HCT116 (cell line): ENCODE measurements at regions not wholly inside any gene's neighbourhood (a gene's known extent, or its start where the extent isn't known, plus 50 kb on each side); places are given as distances from the start of the nearest gene placed in this dataset.

Experiments used
- ATAC-seq: fragments of 200-7000 bp; cut with Tn5 transposase; 2 replicates; pipeline ENCODE4 v1.9.1; 2020; ENCODE audit warnings: mild to moderate bottlenecking, moderate library complexity
- BruUV-seq: library from RNA; stranded (reverse); fragments of 400-500 nt; replicated peaks from 2 replicates; lab custom pipeline; 2021; lab: Mats Ljungman, UMichigan
- CTCF ChIA-PET: fragments of 300-600 bp; sonication (Branson Sonifier 250); formaldehyde crosslinking; loops from one replicate; lab custom pipeline; 2021; ENCODE audit warnings: antibody characterized with exemption; lab: Charles Lee
- POLR2A ChIA-PET: fragments of 300-600, 350-600 bp; sonication (Branson Sonifier 250); formaldehyde crosslinking; loops from one replicate; lab custom pipeline; 2021; ENCODE audit warnings: antibody characterized with exemption; lab: Charles Lee
- RAD21 ChIA-PET, 2 experiments: fragments of 300-600 bp; sonication (Branson Sonifier 250); formaldehyde crosslinking; loops; one replicate each; lab custom pipeline; 2023; ENCODE audit warnings: low total read pairs in 2 of 2; ENCODE audit not compliant: uncharacterized antibody in 2 of 2, unreplicated experiment in 2 of 2, low non-redundant PET in 1 of 2; lab: Charles Lee
- DNase-seq: peaks from one replicate; pipeline ENCODE4 v3.0.0-alpha.2; 2010; ENCODE audit warnings: low read depth, low spot score
- H2AFZ ChIP-seq: fragments of 200-600 bp; shearing (Covaris generic), sonication (generic); 2 replicates; pipeline ENCODE4 v1.6.1; 2017; ENCODE audit warnings: low read depth, mixed run types, mixed read lengths, antibody characterized with exemption, low read length; ENCODE audit not compliant: poor library complexity, severe bottlenecking
- H3K27ac ChIP-seq: 2 replicates; pipeline ENCODE4 v1.5.1; 2012; ENCODE audit warnings: low read depth, low read length
- H3K27me3 ChIP-seq: fragments of 200-600 bp; sonication (generic); 2 replicates; pipeline ENCODE4 v1.6.1; 2016; ENCODE audit warnings: mixed run types, low read length, mixed read lengths; ENCODE audit not compliant: insufficient read depth
- H3K36me3 ChIP-seq, 2 experiments: fragments of 200-500 bp in 1 of 2; fragments of 200-600 bp in 1 of 2; sonication (Bioruptor generic) in 1 of 2; sonication (generic) in 1 of 2; 2 replicates each; pipeline versions ENCODE4 v1.5.1 to v1.6.1; 2014 to 2016; ENCODE audit warnings: low read length in 2 of 2, inconsistent platforms in 1 of 2, mixed read lengths in 1 of 2, mixed run types in 1 of 2; ENCODE audit not compliant: insufficient read depth in 2 of 2, control insufficient read depth in 1 of 2
- H3K4me1 ChIP-seq, 2 experiments: fragments of 200-600 bp in 1 of 2; sonication (generic) in 1 of 2; 2 replicates each; pipeline versions ENCODE4 v1.5.1 to v1.6.1; 2012 to 2017; ENCODE audit warnings: low read length in 2 of 2, inconsistent platforms in 1 of 2, mild to moderate bottlenecking in 1 of 2, mixed read lengths in 1 of 2, mixed run types in 1 of 2, moderate library complexity in 1 of 2; ENCODE audit not compliant: insufficient read depth in 2 of 2, control insufficient read depth in 1 of 2
- H3K4me2 ChIP-seq: fragments of 200-600 bp; sonication (generic); 2 replicates; pipeline ENCODE4 v1.6.1; 2017; ENCODE audit warnings: mixed run types, low read length, mixed read lengths
- H3K4me3 ChIP-seq, 2 experiments: fragments of 200-600 bp in 1 of 2; sonication (generic) in 1 of 2; replicated peaks in 1 of 2; 2 replicates each; pipeline ENCODE4 v1.5.1; 2011 to 2016; ENCODE audit warnings: low read length in 2 of 2, control low read depth in 1 of 2, low read depth in 1 of 2, mild to moderate bottlenecking in 1 of 2, mixed read lengths in 1 of 2, mixed run types in 1 of 2
- H3K79me2 ChIP-seq: fragments of 200-600 bp; sonication (generic); 2 replicates; pipeline ENCODE4 v1.6.1; 2017; ENCODE audit warnings: mild to moderate bottlenecking, mixed run types, low read length, moderate library complexity, mixed read lengths; ENCODE audit not compliant: insufficient read depth
- H3K9ac ChIP-seq: fragments of 200-600 bp; sonication (generic); 2 replicates; pipeline ENCODE4 v1.6.1; 2016; ENCODE audit warnings: low read length, mixed read lengths
- H3K9me2 ChIP-seq: fragments of 200-600 bp; sonication (generic), shearing (Covaris generic); 2 replicates; pipeline ENCODE4 v1.6.1; 2017; ENCODE audit warnings: mixed run types, mild to moderate bottlenecking, moderate library complexity; ENCODE audit not compliant: insufficient read depth
- H3K9me3 ChIP-seq, 2 experiments: fragments of 200-500 bp in 1 of 2; fragments of 200-600 bp in 1 of 2; sonication (Bioruptor generic) in 1 of 2; sonication (generic) in 1 of 2; 2 replicates each; pipeline ENCODE4 v1.6.1; 2014 to 2017; ENCODE audit warnings: low read length in 2 of 2, mixed read lengths in 2 of 2, inconsistent platforms in 1 of 2, low read depth in 1 of 2, mild to moderate bottlenecking in 1 of 2, mixed run types in 1 of 2, moderate library complexity in 1 of 2; ENCODE audit not compliant: control insufficient read depth in 1 of 2, insufficient read depth in 1 of 2
- H4K20me1 ChIP-seq: fragments of 200-600 bp; sonication (generic), shearing (Covaris generic); 2 replicates; pipeline ENCODE4 v1.6.1; 2017; ENCODE audit warnings: mixed run types, mild to moderate bottlenecking, moderate library complexity; ENCODE audit not compliant: insufficient read depth
- ATF3 ChIP-seq: IDR thresholded peaks from 2 replicates; pipeline ENCODE4 v1.6.1; 2012
- CBX3 ChIP-seq: IDR thresholded peaks from 2 replicates; pipeline ENCODE4 v1.6.1; 2012; ENCODE audit warnings: low read depth
- CTCF ChIP-seq, 3 experiments: fragments of 200-600 bp in 1 of 3; sonication (generic) in 1 of 3; IDR thresholded peaks in 2 of 3; conservative IDR thresholded peaks in 1 of 3; 2 replicates each; pipeline ENCODE4 v1.5.1; 2012 to 2017; ENCODE audit warnings: low read depth in 2 of 3, low read length in 2 of 3, antibody characterized with exemption in 1 of 3, borderline replicate concordance in 1 of 3, control low read depth in 1 of 3, mild to moderate bottlenecking in 1 of 3, mixed read lengths in 1 of 3, mixed run types in 1 of 3, moderate library complexity in 1 of 3; ENCODE audit not compliant: insufficient read depth in 1 of 3
- EGR1 ChIP-seq: IDR thresholded peaks from 2 replicates; pipeline ENCODE4 v1.6.1; 2012; ENCODE audit warnings: low read depth
- EZH2 ChIP-seq: fragments of 200-600 bp; sonication (generic); IDR thresholded peaks from 2 replicates; pipeline ENCODE4 v1.6.1; 2017; ENCODE audit warnings: antibody characterized with exemption, mixed run types
- FOSL1 ChIP-seq: IDR thresholded peaks from 2 replicates; pipeline ENCODE4 v1.6.1; 2012; ENCODE audit warnings: low read depth
- JUND ChIP-seq: IDR thresholded peaks from 2 replicates; pipeline ENCODE4 v1.6.1; 2012
- MAX ChIP-seq: IDR thresholded peaks from 2 replicates; pipeline ENCODE4 v1.6.1; 2012
- POLR2A ChIP-seq: IDR thresholded peaks from 2 replicates; pipeline ENCODE4 v1.7.0; 2011; ENCODE audit warnings: borderline replicate concordance; ENCODE audit not compliant: insufficient read depth, insufficient read length; ENCODE audit errors: extremely low read depth
- RAD21 ChIP-seq: IDR thresholded peaks from 2 replicates; pipeline ENCODE4 v1.6.1; 2012; ENCODE audit warnings: low read depth, mild to moderate bottlenecking
- REST ChIP-seq: IDR thresholded peaks from 2 replicates; pipeline ENCODE4 v1.6.1; 2012; ENCODE audit warnings: low read depth
- SIN3A ChIP-seq: IDR thresholded peaks from 2 replicates; pipeline ENCODE4 v1.6.1; 2012; ENCODE audit warnings: low read depth
- SP1 ChIP-seq: IDR thresholded peaks from 2 replicates; pipeline ENCODE4 v1.6.1; 2012; ENCODE audit warnings: low read depth
- SRF ChIP-seq: IDR thresholded peaks from 2 replicates; pipeline ENCODE4 v1.6.1; 2012; ENCODE audit warnings: low read depth
- YY1 ChIP-seq: IDR thresholded peaks from 2 replicates; pipeline ENCODE4 v1.6.1; 2011; ENCODE audit warnings: low read length, low read depth, moderate library complexity, mild to moderate bottlenecking; ENCODE audit not compliant: insufficient replicate concordance; ENCODE audit errors: extremely low read depth
- ZFX ChIP-seq: fragments of 450-650 bp; IDR thresholded peaks from 2 replicates; pipeline ENCODE4 v1.6.1; 2017
- ZNF274 ChIP-seq: fragments of 200-500 bp; sonication (Bioruptor generic); IDR thresholded peaks from 2 replicates; pipeline ENCODE4 v1.6.1; 2014; ENCODE audit warnings: mild to moderate bottlenecking, low read depth, low read length, inconsistent platforms
- intact Hi-C: fragments of 100-400 bp; cut with micrococcal nuclease; formaldehyde crosslinking; loops from 2 replicates; pipeline ENCODE4 v1.10.0; 2022

GRCh38 chr3:182364723-182365650 lies 428.3 kb upstream of the ATP11B start (continued):
- TF ChIP-seq RAD21: peak; percentile 32; the same call in 1 of the 2 replicates
- TF ChIP-seq ATF3: peak; percentile 16; the same call in 1 of the 2 replicates
- peak; percentile 91 for TF ChIP-seq SP1
- no peak for TF ChIP-seq POLR2A
- TF ChIP-seq EGR1: no peak
- no peak for TF ChIP-seq ZFX
- peak; percentile 95 for TF ChIP-seq JUND
- TF ChIP-seq, all 23 proteins: peak for 11

- H3K27me3 ChIP-seq: no peaks in the 10 kb centered on the region
- RAD21 ChIA-PET: no interaction called here
- H4K20me1 ChIP-seq: no peaks in the 10 kb centered on the region
- no TSS peak for BruUV-seq
- POLR2A ChIA-PET: no interaction called here
- no peak overlapping the region for H2AFZ ChIP-seq
- DNase-seq (no peak), ATAC-seq (no peak)
- CTCF ChIA-PET: no interaction called here
- no peaks in the 10 kb centered on the region for H3K36me3 ChIP-seq
- no peaks in the 10 kb centered on the region for H3K9me2 ChIP-seq
- peaks cover 36 to 39% of the 10 kb centered on the region in 2 experiments for H3K4me1 ChIP-seq
- no peak overlapping the region for H3K4me3 ChIP-seq
- intact Hi-C loops: loop anchor here (10.0 kb wide), 1 partner anchor 662 kb away; no protein-coding TSS in a partner anchor
- H3K9me3 ChIP-seq: no peaks in the 10 kb centered on the region
- no peak overlapping the region for H3K27ac ChIP-seq
- H3K79me2 ChIP-seq: no peaks in the 10 kb centered on the region
- H3K9ac ChIP-seq: no peak overlapping the region
- TF ChIP-seq CTCF (IDR thresholded peaks at IDR 0.05 in 2 of 3, conservative IDR thresholded peaks at IDR 0.05 in 1 of 3; ENCODE audit: borderline replicate concordance in 1 of 3, insufficient read depth in 1 of 3, low read depth in 2 of 3, low read length in 2 of 3) (no peak), EZH2 (no peak), FOSL1 (no peak), JUND (no peak), SP1 (no peak), SRF (no peak), SIN3A (no peak), YY1 (no peak), ATF3 (no peak), CBX3 (no peak), REST (no peak), MAX (no peak), ZNF274 (no peak)
- no peak overlapping the region for H3K4me2 ChIP-seq
Measured at GRCh38 chr3:182366746-182367145, 426.6 kb upstream of the ATP11B start.
